ENCODE measurements at regions not wholly inside any gene's neighbourhood (a gene's known extent, or its start where the extent isn't known, plus 50 kb on each side); places are given as distances from the start of the nearest gene placed in this dataset.

- TF ChIP-seq EZH2 (optimal IDR thresholded peaks at IDR 0.05; ENCODE audit: low read depth, low read length): no peak
- TF ChIP-seq CTCF (IDR thresholded peaks at IDR 0.05; ENCODE audit: low read length): no peak
Measured at GRCh38 chr10:44289125-44289524, 95.8 kb downstream of the CXCL12 start.
